CD14-positive monocyte (primary cell): ENCODE measurements at regions not wholly inside any gene's neighbourhood (a gene's known extent, or its start where the extent isn't known, plus 50 kb on each side); places are given as distances from the start of the nearest gene placed in this dataset.
A peak's percentile ranks its signal among the peaks of the same experiment; 100 is the strongest.

Experiments
- DNase-seq, 3 donors: peaks; one replicate each; pipeline ENCODE4 v3.0.0-alpha.2; 2011 to 2022
- H2AFZ ChIP-seq: 2 replicates; pipeline ENCODE4 v1.6.0; 2012; ENCODE audit warnings: mild to moderate bottlenecking, low read depth, low read length, inconsistent platforms; ENCODE audit not compliant: insufficient read depth, poor library complexity, severe bottlenecking
- H3K27ac ChIP-seq, 2 donors: 1 replicate in 1 of 2; 2 replicates in 1 of 2; pipeline ENCODE4 v1.5.1; 2012 to 2013; ENCODE audit warnings: low read length in 2 of 2, control low read depth in 1 of 2, inconsistent platforms in 1 of 2, low read depth in 1 of 2, mild to moderate bottlenecking in 1 of 2
- H3K27me3 ChIP-seq, 2 donors: one replicate each; pipeline versions ENCODE4 v1.6.0 to v1.6.1; 2011 to 2013; ENCODE audit warnings: low read length in 2 of 2; ENCODE audit not compliant: control insufficient read depth in 2 of 2, insufficient read depth in 2 of 2
- H3K36me3 ChIP-seq, 2 donors: replicated peaks in 1 of 2; 1 replicate in 1 of 2; 2 replicates in 1 of 2; pipeline versions ENCODE4 v1.5.1 to v1.6.1; 2012 to 2013; ENCODE audit warnings: low read length in 2 of 2, control low read depth in 1 of 2, inconsistent platforms in 1 of 2, mild to moderate bottlenecking in 1 of 2; ENCODE audit not compliant: insufficient read depth in 2 of 2, control insufficient read depth in 1 of 2
- H3K4me1 ChIP-seq, 2 donors: 1 replicate in 1 of 2; 2 replicates in 1 of 2; pipeline versions ENCODE4 v1.5.1 to v1.6.1; 2012 to 2013; ENCODE audit warnings: low read length in 2 of 2, control low read depth in 1 of 2, inconsistent platforms in 1 of 2, mild to moderate bottlenecking in 1 of 2, moderate library complexity in 1 of 2; ENCODE audit not compliant: insufficient read depth in 2 of 2, control insufficient read depth in 1 of 2
- H3K4me2 ChIP-seq: replicated peaks from 2 replicates; pipeline ENCODE3; 2012; ENCODE audit warnings: low read length, moderate library complexity, mild to moderate bottlenecking; ENCODE audit not compliant: poor library complexity, severe bottlenecking; ENCODE audit errors: extremely low read depth
- H3K4me3 ChIP-seq, 3 experiments: fragments of 200-600 bp in 1 of 3; sonication (generic) in 1 of 3; replicated peaks in 1 of 3; 1 replicate in 2 of 3; 2 replicates in 1 of 3; pipeline ENCODE4 v1.5.1; 2011 to 2013; ENCODE audit warnings: low read length in 3 of 3, mild to moderate bottlenecking in 3 of 3, control low read depth in 2 of 3, low read depth in 2 of 3, inconsistent platforms in 1 of 3, moderate library complexity in 1 of 3
- H3K79me2 ChIP-seq: 2 replicates; pipeline ENCODE4 v1.6.0; 2012; ENCODE audit warnings: mild to moderate bottlenecking, control low read depth, inconsistent platforms, low read length, moderate library complexity; ENCODE audit not compliant: insufficient read depth
- H3K9ac ChIP-seq: 2 replicates; pipeline ENCODE4 v1.6.0; 2017; ENCODE audit warnings: low read length, mild to moderate bottlenecking; ENCODE audit not compliant: insufficient read depth, poor library complexity, severe bottlenecking
- H3K9me3 ChIP-seq, 2 donors: replicated peaks in 1 of 2; 1 replicate in 1 of 2; 2 replicates in 1 of 2; pipeline versions ENCODE4 v1.5.1 to v1.6.1; 2012 to 2013; ENCODE audit warnings: low read length in 2 of 2, control low read depth in 1 of 2; ENCODE audit not compliant: control insufficient read depth in 1 of 2, insufficient read depth in 1 of 2
- H4K20me1 ChIP-seq: 2 replicates; pipeline ENCODE4 v1.6.0; 2012; ENCODE audit warnings: mild to moderate bottlenecking, low read length, control low read depth, moderate library complexity; ENCODE audit not compliant: insufficient read depth
- H3K27ac Mint-ChIP-seq, 7 donors: one replicate each; pipeline ENCODE4 v1.8.0; 2020; ENCODE audit warnings: mild to moderate bottlenecking in 7 of 7, mixed read lengths in 7 of 7, moderate library complexity in 6 of 7, inconsistent platforms in 2 of 7
- H3K27me3 Mint-ChIP-seq, 3 donors: one replicate each; pipeline ENCODE4 v1.8.0; 2021 to 2022; ENCODE audit warnings: low read depth in 3 of 3, mild to moderate bottlenecking in 3 of 3, mixed read lengths in 3 of 3, moderate library complexity in 3 of 3, inconsistent platforms in 1 of 3
- H3K36me3 Mint-ChIP-seq, 2 donors: one replicate each; pipeline ENCODE4 v1.8.0; 2020; ENCODE audit warnings: mixed read lengths in 2 of 2, inconsistent platforms in 1 of 2, mild to moderate bottlenecking in 1 of 2
- H3K4me1 Mint-ChIP-seq: one replicate; pipeline ENCODE4 v1.8.0; 2020; ENCODE audit warnings: mild to moderate bottlenecking, mixed read lengths
- H3K4me3 Mint-ChIP-seq, 2 donors: one replicate each; pipeline ENCODE4 v1.8.0; 2020; ENCODE audit warnings: mild to moderate bottlenecking in 2 of 2, mixed read lengths in 2 of 2, moderate library complexity in 1 of 2
- H3K9me3 Mint-ChIP-seq, 7 donors: one replicate each; pipeline ENCODE4 v1.8.0; 2020 to 2022; ENCODE audit warnings: mixed read lengths in 7 of 7, mild to moderate bottlenecking in 6 of 7, moderate library complexity in 6 of 7, inconsistent platforms in 2 of 7
- CTCF ChIP-seq: fragments of 200-600 bp; IDR thresholded peaks from one replicate; pipeline ENCODE4 v1.8.0; 2022; ENCODE audit warnings: antibody characterized with exemption, mild to moderate bottlenecking
- WGBS: methylation state at CpG from one replicate; pipeline ENCODE4 v1.1.5; 2013; ENCODE audit warnings: missing lambda C conversion rate; ENCODE audit not compliant: insufficient coverage; 5-methylcytosine and 5-hydroxymethylcytosine counted together
- intact Hi-C, 2 donors: fragments of 100-400 bp; cut with micrococcal nuclease; formaldehyde crosslinking; loops; one replicate each; pipeline versions ENCODE4 v1.15.0 to v1.15.1; 2023

GRCh38 chr12:24603371-24603770, 345.5 kb downstream of the BCAT1 start:
- H2AFZ ChIP-seq, result no peak overlapping the region
- no CpG with 5 or more reads among the region's 3 CpGs for WGBS

GRCh38 chr12:24600996-24601395, 347.9 kb downstream of the BCAT1 start:
- no peak overlapping the region for H3K4me2 ChIP-seq
- no peak overlapping the region for H3K27ac ChIP-seq
- DNase-seq, result peak in 2 of 3 donors; percentile 21 to 71
- H3K36me3 ChIP-seq, result no peaks in the 10 kb centered on the region
- H3K27me3 Mint-ChIP-seq, result no peaks in the 10 kb centered on the region
- WGBS, result 0% methylated on average over 1 of the region's 1 CpG
- H3K9me3 Mint-ChIP-seq, result peaks cover 0 to 7% (median 0%) of the 10 kb centered on the region in 7 donors
- peaks cover 5% of the 10 kb centered on the region for H3K4me1 Mint-ChIP-seq
- intact Hi-C loops, result no loop called here
- H4K20me1 ChIP-seq, result no peaks in the 10 kb centered on the region
- H3K36me3 Mint-ChIP-seq, result no peaks in the 10 kb centered on the region
- no peaks in the 10 kb centered on the region for H3K27me3 ChIP-seq
- H2AFZ ChIP-seq, result no peak overlapping the region
- H3K27ac Mint-ChIP-seq, result no peak overlapping the region
- H3K4me3 Mint-ChIP-seq, result no peak overlapping the region
- no peaks in the 10 kb centered on the region for H3K9me3 ChIP-seq
- no peaks in the 10 kb centered on the region for H3K79me2 ChIP-seq
- no peak overlapping the region for H3K9ac ChIP-seq
- no peaks in the 10 kb centered on the region for H3K4me1 ChIP-seq
- H3K4me3 ChIP-seq, result no peak overlapping the region
- TF ChIP-seq CTCF, result no peak

More at GRCh38 chr12:24603371-24603770, 345.5 kb downstream of the BCAT1 start:
- H3K27ac ChIP-seq, result no peak overlapping the region
- no peaks in the 10 kb centered on the region for H3K27me3 ChIP-seq
- no peak for DNase-seq
- Mint-ChIP-seq H3K4me3 (no peak overlapping the region), H3K36me3 (no peaks in the 10 kb centered on the region), H3K4me1 (peaks cover 5% of the 10 kb centered on the region), H3K9me3 (peaks cover 0 to 16% (median 3%) of the 10 kb centered on the region in 7 donors), H3K27me3 (no peaks in the 10 kb centered on the region), H3K27ac (no peak overlapping the region)
- H3K9me3 ChIP-seq, result peaks cover 4 to 5% of the 10 kb centered on the region in 2 donors
- no peaks in the 10 kb centered on the region for H4K20me1 ChIP-seq
- no peak overlapping the region for H3K9ac ChIP-seq
- no peak overlapping the region for H3K4me2 ChIP-seq
- intact Hi-C loops, result no loop called here
- no peaks in the 10 kb centered on the region for H3K79me2 ChIP-seq
- H3K36me3 ChIP-seq, result no peaks in the 10 kb centered on the region
- no peaks in the 10 kb centered on the region for H3K4me1 ChIP-seq
- TF ChIP-seq CTCF, result no peak
- H3K4me3 ChIP-seq, result no peak overlapping the region
